NCI-H1092 treated with DMSO at 0.1 percent for 48 hours (cell line): ENCODE measurements at regions not wholly inside any gene's neighbourhood (a gene's known extent, or its start where the extent isn't known, plus 50 kb on each side); places are given as distances from the start of the nearest gene placed in this dataset.
"Not testable (repeated sequence)": the region's sequence is repeated elsewhere in the genome, so short reads cannot be mapped to it uniquely, and the experiment has no call there.

ENCODE experiments used
- DNase-seq: peaks from one replicate; lab custom pipeline; 2025; lab: John Stamatoyannopoulos, UW

DNA sequence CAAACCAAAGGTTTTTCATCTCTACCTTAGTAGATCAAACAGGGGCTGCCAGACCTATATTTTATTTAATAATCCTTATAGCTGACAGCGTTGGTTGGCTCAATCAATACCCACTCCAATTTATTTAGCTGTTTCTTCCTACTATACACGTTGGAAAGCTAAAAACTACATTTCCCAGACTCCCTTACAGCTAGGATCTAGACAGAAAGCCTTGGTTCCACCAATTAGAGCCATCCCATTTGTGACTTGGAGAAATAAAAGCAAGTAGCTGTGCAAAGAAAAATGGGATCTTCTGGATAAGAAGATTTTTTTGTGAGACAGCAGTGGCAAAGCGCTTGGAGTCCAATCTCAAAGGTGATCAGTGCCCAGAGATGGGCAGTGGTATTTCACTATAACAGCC is 331.3 kb upstream of the MEIS1 start:
- DNase-seq = no peak

- no peak for DNase-seq
Measured at GRCh38 chr2:66101206-66101605, 333.7 kb upstream of the MEIS1 start.

DNA sequence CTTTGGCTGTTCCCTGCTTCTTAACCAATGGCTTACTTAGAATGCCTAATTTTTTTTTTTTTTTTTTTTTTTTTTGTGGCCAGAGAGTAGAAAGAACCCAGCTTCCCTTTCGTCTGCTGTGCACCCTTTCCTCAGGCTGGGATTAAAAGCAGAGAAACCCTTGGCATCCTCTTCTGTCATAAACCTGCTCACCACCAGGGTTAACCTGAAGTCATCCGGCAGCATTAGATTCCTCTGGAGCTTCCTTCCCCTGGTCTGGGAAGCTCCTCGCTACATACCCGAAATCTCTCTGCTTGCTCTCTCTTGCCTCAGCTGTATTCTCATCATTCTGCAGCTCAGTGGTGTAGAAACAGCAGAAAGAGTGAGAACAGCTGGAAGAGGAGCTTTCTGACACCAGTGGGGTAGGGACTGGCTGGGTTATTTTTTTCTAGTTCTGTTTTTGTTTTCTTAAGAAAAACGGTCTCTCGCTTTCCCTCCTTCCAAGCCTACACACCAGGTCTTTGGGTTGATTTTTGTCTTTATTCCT is 339.0 kb upstream of the MEIS1 start:
- DNase-seq = no peak

GRCh38 chr2:66094689-66095088 is 340.2 kb upstream of the MEIS1 start:
- not testable (repeated sequence) for DNase-seq

DNA sequence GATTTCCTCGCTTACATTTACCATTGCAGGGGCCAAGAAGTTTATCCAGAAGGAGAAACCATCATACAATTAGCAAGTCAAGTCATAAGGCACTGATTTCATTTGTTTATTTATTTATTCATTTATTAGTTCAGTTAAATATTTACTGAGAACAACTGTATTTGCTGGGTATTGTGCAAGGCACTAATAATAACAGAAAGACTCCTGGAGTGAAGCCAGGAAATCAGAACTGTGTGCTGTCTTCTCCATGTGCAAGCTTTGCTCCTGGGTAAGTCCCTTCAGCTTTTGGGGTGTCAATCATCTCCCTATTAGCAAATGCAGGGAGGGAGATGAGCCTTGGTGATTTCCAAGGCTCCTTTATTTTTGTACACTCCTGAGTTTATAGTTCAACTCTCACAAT is 341.6 kb upstream of the MEIS1 start:
- no peak for DNase-seq

GRCh38 chr2:66084948-66085590 is 349.9 kb upstream of the MEIS1 start:
- no peak for DNase-seq

- DNase-seq = no peak
Measured at GRCh38 chr2:66082581-66082980, 352.3 kb upstream of the MEIS1 start.

GRCh38 chr2:66080127-66080526 is 354.8 kb upstream of the MEIS1 start:
- no peak for DNase-seq

DNA sequence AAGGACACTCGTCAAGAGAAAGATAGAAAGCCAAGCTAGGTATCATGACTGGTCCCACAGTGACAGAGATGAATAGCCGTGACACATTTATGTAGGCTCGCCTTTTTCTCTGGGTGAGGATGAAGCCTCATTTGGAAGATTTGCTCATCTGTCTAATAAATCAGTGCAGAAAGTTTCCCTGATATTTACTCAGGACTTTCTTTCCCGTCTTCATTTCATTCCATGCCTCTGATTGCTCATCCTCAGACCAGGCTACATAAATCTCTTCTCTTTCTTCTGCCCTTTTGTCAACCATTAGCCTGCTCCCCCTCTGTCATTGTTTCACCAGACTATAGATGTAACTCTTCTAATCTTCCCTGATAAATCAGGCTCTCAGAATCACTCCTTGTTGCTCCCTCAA is 361.8 kb upstream of the MEIS1 start:
- no peak for DNase-seq

GRCh38 chr2:66070721-66071602 is 364.0 kb upstream of the MEIS1 start:
- DNase-seq = no peak

GRCh38 chr2:66069937-66070720 is 364.8 kb upstream of the MEIS1 start:
- no peak for DNase-seq

GRCh38 chr2:66066032-66066431 is 368.9 kb upstream of the MEIS1 start:
- DNase-seq = no peak

DNA sequence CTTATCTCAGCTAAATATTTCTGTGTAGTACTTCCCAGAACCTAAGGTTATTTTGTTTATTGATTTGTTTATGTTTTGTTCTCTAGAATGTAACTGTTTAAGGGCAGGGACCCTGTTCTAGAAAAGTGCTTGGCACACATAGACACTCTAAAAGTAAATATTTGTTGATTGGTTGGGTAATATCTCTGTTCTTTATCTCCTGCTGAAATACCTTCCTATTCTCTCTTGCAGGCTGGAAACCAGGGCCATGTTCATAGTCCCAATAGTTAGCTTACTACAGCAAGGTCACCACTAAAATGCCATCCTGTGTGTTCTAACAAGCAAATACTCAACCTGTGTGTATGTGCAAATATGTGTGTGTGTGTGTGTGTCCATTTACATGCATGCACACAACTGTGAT is 375.6 kb upstream of the MEIS1 start:
- no peak for DNase-seq

- DNase-seq = no peak
Measured at GRCh38 chr2:66058675-66059074, 376.2 kb upstream of the MEIS1 start.

GRCh38 chr2:66057844-66058243 is 377.1 kb upstream of the MEIS1 start:
- DNase-seq = no peak

DNA sequence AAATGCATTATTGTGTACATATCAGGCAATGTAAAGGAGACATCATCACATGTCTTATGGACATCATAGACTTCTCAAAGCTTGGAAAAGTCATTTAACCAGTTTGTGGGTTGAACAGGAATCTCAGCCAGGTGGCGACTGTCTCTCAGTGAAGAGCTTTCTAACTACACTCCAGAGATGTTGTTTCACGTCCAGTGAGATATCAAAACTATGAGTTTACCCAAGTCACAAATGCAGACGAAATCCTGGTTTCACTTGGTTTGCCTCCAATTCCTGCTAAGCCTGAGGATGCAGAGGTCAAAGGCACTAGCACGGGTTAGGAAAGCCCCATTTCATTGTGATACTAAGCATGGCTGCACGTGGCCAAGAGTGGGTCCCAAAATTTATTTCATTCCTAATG is 384.5 kb upstream of the MEIS1 start:
- no peak for DNase-seq

GRCh38 chr2:66048667-66049066 is 386.3 kb upstream of the MEIS1 start:
- DNase-seq = no peak

- no peak for DNase-seq
Measured at GRCh38 chr2:66041902-66042657, 392.8 kb upstream of the MEIS1 start.

DNA sequence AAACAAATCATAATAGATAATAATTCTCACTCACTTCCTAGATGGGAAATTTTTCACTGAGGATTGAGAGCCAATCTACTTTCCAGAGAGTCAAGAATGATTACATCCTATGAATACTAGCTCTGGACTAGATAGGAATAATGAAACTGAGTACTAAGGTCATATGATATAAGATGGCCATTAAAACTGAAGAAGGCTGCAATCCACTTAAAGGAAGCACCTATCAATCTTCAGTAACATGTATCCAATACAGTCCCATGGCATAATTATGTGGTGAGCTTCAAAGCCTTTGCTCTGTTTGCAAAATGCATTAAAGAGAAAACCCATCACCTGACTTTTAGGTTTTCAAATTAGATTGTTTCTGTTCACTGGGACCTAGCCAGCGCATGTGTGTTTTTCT is 398.0 kb upstream of the MEIS1 start:
- no peak for DNase-seq

- no peak for DNase-seq
Measured at GRCh38 chr2:66034467-66034866, 400.5 kb upstream of the MEIS1 start.

GRCh38 chr2:66032226-66032775 is 402.6 kb upstream of the MEIS1 start:
- no peak for DNase-seq

- no peak for DNase-seq
Measured at GRCh38 chr2:66031236-66031635, 403.7 kb upstream of the MEIS1 start.
